ENCODE measurements at regions not wholly inside any gene's neighbourhood (a gene's known extent, or its start where the extent isn't known, plus 50 kb on each side); places are given as distances from the start of the nearest gene placed in this dataset.

- TF ChIP-seq POLR2A (IDR thresholded peaks at IDR 0.05) = no peak
- no peak for TF ChIP-seq CTCF (IDR thresholded peaks at IDR 0.05)
- no peak for TF ChIP-seq POLR2AphosphoS5 (IDR thresholded peaks at IDR 0.05; ENCODE audit: insufficient read depth in 1 of 2, low read depth in 1 of 2)
These were observed 76.4 kb downstream of the CRPPA start for GRCh38 chr7:16344927-16345326.

Data from vagina (tissue), 2 donors.